PC-3 (cell line): ENCODE measurements at regions not wholly inside any gene's neighbourhood (a gene's known extent, or its start where the extent isn't known, plus 50 kb on each side); places are given as distances from the start of the nearest gene placed in this dataset.

ENCODE experiments used
- CTCF ChIP-seq: fragments of 300-600 bp; sonication (generic); conservative IDR thresholded peaks from 2 replicates; pipeline ENCODE4 v1.5.1; 2017; ENCODE audit warnings: antibody characterized with exemption, low read depth, mild to moderate bottlenecking, low read length
- EZH2 ChIP-seq: fragments of 300-600 bp; sonication (generic); IDR thresholded peaks from one replicate; pipeline ENCODE4 v1.6.1; 2017; ENCODE audit warnings: antibody characterized with exemption, mild to moderate bottlenecking, low read length; ENCODE audit not compliant: unreplicated experiment
- EZH2phosphoT487 ChIP-seq: fragments of 300-600 bp; sonication (generic); IDR thresholded peaks from 2 replicates; pipeline ENCODE4 v1.6.1; 2018; ENCODE audit warnings: mild to moderate bottlenecking, antibody characterized with exemption, low read length, borderline replicate concordance

- TF ChIP-seq EZH2phosphoT487 (no peak), CTCF (no peak), EZH2 (no peak)
Measured at GRCh38 chr13:30091691-30092090, 215.7 kb downstream of the KATNAL1 start.
